ENCODE measurements at regions not wholly inside any gene's neighbourhood (a gene's known extent, or its start where the extent isn't known, plus 50 kb on each side); places are given as distances from the start of the nearest gene placed in this dataset.

DNA sequence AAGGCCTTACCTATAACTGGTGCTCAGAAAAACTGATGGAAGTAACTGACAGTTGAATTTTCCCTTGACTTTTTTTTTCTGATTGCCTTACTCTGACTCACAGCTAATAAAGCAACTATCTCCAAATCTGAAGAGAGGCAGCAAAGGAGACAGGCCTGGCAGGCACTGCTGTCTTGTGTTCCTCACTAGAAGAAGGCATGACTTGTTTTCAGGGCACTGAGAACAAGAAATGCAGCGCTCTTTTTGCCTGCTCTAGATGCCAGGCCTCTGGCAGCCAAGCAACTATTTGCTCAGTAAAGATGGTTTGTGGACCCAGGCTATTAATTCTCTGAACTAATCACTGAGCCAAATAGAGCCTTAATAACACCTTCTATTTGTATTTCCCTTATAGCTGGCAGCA lies 155.1 kb downstream of the PRDM13 start:
- no peaks in the 10 kb centered on the region for H3K9me3 ChIP-seq
- no peaks in the 10 kb centered on the region for H3K36me3 ChIP-seq
- no peak overlapping the region for H3K27ac ChIP-seq
- WGBS, 3 donors = 73 to 88% (median 81%) methylated on average over 1 of the region's 1 CpG
- DNase-seq = no peak
- intact Hi-C loops (cut with DNase I) = no loop called here
- H3K4me3 ChIP-seq = no peak overlapping the region
- no peaks in the 10 kb centered on the region for H3K4me1 ChIP-seq (ENCODE audit: insufficient read depth)
- no peak for TF ChIP-seq POLR2A (IDR thresholded peaks at IDR 0.05)
- no peaks in the 10 kb centered on the region for H3K27me3 ChIP-seq

DNA sequence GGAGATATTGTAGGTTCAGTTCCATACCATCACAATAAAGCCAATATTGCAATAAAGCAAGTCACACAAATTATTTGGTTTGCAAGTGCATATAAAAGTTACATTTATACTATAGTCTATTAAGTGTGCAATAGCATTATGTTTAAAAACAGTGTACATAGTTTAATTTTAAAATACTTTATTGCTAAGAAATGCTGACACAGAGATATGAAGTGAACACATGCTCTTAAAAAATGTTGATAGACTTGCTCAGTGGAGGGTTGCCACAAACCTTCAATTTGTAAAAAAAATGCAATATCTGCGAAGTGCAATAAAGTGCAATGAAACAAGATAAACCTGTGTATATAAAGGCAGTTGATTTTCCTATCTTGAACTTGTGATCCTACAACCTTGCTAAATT lies 161.5 kb downstream of the PRDM13 start:
- 71 to 87% (median 73%) methylated on average over 1 of the region's 1 CpG for WGBS, 3 donors
- intact Hi-C loops (cut with DNase I) = no loop called here
- Histone ChIP-seq H3K27me3 (no peaks in the 10 kb centered on the region), H3K27ac (no peak overlapping the region), H3K4me1 (ENCODE audit: insufficient read depth) (no peaks in the 10 kb centered on the region), H3K36me3 (no peaks in the 10 kb centered on the region), H3K9me3 (no peaks in the 10 kb centered on the region), H3K4me3 (no peak overlapping the region)
- TF ChIP-seq, protein P1, sequence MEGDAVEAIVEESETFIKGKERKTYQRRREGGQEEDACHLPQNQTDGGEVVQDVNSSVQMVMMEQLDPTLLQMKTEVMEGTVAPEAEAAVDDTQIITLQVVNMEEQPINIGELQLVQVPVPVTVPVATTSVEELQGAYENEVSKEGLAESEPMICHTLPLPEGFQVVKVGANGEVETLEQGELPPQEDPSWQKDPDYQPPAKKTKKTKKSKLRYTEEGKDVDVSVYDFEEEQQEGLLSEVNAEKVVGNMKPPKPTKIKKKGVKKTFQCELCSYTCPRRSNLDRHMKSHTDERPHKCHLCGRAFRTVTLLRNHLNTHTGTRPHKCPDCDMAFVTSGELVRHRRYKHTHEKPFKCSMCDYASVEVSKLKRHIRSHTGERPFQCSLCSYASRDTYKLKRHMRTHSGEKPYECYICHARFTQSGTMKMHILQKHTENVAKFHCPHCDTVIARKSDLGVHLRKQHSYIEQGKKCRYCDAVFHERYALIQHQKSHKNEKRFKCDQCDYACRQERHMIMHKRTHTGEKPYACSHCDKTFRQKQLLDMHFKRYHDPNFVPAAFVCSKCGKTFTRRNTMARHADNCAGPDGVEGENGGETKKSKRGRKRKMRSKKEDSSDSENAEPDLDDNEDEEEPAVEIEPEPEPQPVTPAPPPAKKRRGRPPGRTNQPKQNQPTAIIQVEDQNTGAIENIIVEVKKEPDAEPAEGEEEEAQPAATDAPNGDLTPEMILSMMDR (IDR thresholded peaks at IDR 0.05) = no peak
- TF ChIP-seq EP300 (IDR thresholded peaks at IDR 0.05) = no peak
- no peak for TF ChIP-seq POLR2A (IDR thresholded peaks at IDR 0.05)
- DNase-seq = no peak

DNA sequence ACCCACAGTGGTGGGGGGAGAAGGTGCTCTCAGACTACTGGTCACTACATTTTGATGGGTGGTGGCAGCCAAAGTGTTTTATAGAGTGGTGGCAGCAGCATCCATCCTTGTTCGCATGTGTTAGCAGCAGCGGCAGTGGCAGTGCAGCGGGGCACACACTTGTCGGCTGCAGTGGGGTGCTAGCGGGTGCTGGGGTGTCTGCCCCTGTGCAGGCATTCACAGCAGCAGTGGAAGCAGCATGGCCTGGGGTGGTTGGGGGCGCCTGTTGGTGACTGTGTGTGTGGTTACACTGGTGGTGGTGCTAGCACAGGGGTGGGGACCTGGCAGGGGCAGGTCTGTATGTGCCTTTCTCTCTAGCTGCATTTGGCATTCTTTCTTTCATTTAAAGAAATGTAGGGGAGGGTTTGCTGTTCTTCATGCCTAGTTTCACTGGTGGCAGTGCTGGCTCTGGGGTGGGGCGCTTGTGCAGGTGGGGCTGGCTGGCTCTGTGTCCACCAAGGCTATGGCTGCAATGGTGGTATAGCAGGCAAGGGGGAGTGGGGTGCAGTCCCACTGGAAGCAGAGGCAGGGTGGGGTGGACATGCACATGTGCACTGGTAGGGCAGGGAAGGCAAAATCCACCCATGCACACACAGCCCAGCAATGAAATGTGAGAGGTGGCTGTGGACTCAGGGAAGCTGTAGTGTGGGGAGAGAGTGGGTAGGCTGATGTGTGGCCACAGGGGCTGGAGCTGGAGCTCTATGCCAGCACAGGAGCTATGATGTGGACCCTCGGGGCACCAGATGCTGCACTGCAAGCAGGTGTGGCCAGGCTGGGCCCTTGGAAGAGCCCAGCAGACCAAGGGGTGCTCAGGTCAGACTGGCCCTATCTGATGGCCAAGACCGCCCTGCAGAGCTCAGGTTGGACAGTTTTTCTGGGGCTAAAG lies 173.3 kb downstream of the PRDM13 start:
- no peaks in the 10 kb centered on the region for H3K36me3 ChIP-seq

DNA sequence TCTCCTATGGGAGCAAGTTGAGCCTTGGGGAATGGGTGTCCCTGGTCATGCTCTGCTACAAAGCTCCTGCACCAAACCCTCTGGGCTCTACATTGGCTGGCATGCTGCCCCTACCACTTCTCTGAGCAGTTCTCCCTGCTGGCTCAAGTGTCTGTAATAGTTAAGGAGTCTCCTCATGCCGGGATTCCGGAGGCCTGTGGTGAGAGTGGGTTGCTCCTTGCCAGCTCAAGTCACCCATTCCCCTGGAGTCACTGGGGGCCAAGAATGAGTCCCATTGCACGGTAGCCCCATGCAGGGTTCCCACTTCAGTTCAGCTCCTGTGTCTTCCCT lies 173.9 kb downstream of the PRDM13 start:
- Histone ChIP-seq H3K27me3 (no peaks in the 10 kb centered on the region), H3K27ac (no peak overlapping the region), H3K4me1 (ENCODE audit: insufficient read depth) (no peaks in the 10 kb centered on the region), H3K9me3 (no peaks in the 10 kb centered on the region), H3K36me3 (no peaks in the 10 kb centered on the region), H3K4me3 (no peak overlapping the region)
- no peak for DNase-seq
- TF ChIP-seq EP300 (IDR thresholded peaks at IDR 0.05) (no peak), POLR2A (IDR thresholded peaks at IDR 0.05) (no peak)
- TF ChIP-seq, protein P1 (IDR thresholded peaks at IDR 0.05) = no peak
- 84 to 93% (median 88%) methylated on average over 3 of the region's 3 CpGs for WGBS, 3 donors
- intact Hi-C loops (cut with DNase I) = no loop called here

More for the DNA sequence above, 173.3 kb downstream of the PRDM13 start:
- no peak overlapping the region for H3K27ac ChIP-seq
- no peaks in the 10 kb centered on the region for H3K4me1 ChIP-seq (ENCODE audit: insufficient read depth)
- DNase-seq = no peak
- H3K27me3 ChIP-seq = no peaks in the 10 kb centered on the region
- no peak for TF ChIP-seq POLR2A (IDR thresholded peaks at IDR 0.05)
- no peak for TF ChIP-seq EP300 (IDR thresholded peaks at IDR 0.05)
- TF ChIP-seq, protein P1 (IDR thresholded peaks at IDR 0.05) = no peak
- intact Hi-C loops (cut with DNase I) = no loop called here
- no peaks in the 10 kb centered on the region for H3K9me3 ChIP-seq
- 85 to 91% (median 85%) methylated on average over 8 to 9 of the region's 9 CpGs for WGBS, 3 donors
- no peak overlapping the region for H3K4me3 ChIP-seq

DNA sequence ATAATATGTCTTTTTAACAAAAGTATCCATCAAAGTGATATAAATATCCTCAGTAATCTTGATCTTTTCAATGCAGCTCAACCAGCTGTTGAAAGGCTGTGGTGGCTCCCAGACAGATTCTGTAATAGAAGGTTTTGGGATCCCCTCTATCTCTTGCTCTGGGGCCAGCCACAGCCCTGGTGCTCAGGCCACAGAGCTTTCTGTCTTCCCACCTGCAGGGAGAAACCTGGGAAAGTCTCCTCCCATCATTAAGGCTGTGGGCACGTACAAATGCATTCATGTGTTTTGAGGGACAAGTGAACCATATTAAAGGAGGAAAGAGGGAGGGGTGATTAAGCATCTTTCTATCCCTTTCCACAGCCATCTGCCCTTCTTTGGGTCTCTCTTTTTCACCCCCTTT lies 183.1 kb downstream of the PRDM13 start:
- WGBS, 3 donors = 23 to 42% (median 37%) methylated on average over 1 of the region's 1 CpG
- Histone ChIP-seq H3K4me1 (ENCODE audit: insufficient read depth) (no peaks in the 10 kb centered on the region), H3K36me3 (no peaks in the 10 kb centered on the region), H3K9me3 (no peaks in the 10 kb centered on the region), H3K27me3 (no peaks in the 10 kb centered on the region), H3K4me3 (no peak overlapping the region), H3K27ac (no peak overlapping the region)
- TF ChIP-seq, protein P1 (IDR thresholded peaks at IDR 0.05) = no peak
- TF ChIP-seq EP300 (IDR thresholded peaks at IDR 0.05) (no peak), POLR2A (IDR thresholded peaks at IDR 0.05) (no peak)
- no peak for DNase-seq
- intact Hi-C loops (cut with DNase I) = no loop called here

Measured in ovary (tissue), 7 donors.